ENCODE measurements at regions not wholly inside any gene's neighbourhood (a gene's known extent, or its start where the extent isn't known, plus 50 kb on each side); places are given as distances from the start of the nearest gene placed in this dataset.

- no peaks in the 10 kb centered on the region for H3K27me3 ChIP-seq
- no peak for TF ChIP-seq CTCF (IDR thresholded peaks at IDR 0.05; ENCODE audit: low read depth, low read length)
- no peaks in the 10 kb centered on the region for H3K36me3 ChIP-seq
- no peaks in the 10 kb centered on the region for H3K4me1 ChIP-seq
- H3K4me3 ChIP-seq (ENCODE audit: low read depth, low read length): no peak overlapping the region
- H3K9me3 ChIP-seq: no peaks in the 10 kb centered on the region
- no peak for DNase-seq
Observed at GRCh38 chr10:83522881-83523386, 616.4 kb upstream of the GHITM start.

- DNase-seq: no peak
- no peak overlapping the region for H3K4me3 ChIP-seq (ENCODE audit: low read depth, low read length)
- H3K9me3 ChIP-seq: no peaks in the 10 kb centered on the region
- TF ChIP-seq CTCF (IDR thresholded peaks at IDR 0.05; ENCODE audit: low read depth, low read length): no peak
- H3K27me3 ChIP-seq: no peaks in the 10 kb centered on the region
- no peaks in the 10 kb centered on the region for H3K36me3 ChIP-seq
- no peaks in the 10 kb centered on the region for H3K4me1 ChIP-seq
Observed at GRCh38 chr10:83527934-83528333, 611.4 kb upstream of the GHITM start.

- Histone ChIP-seq H3K9me3 (no peaks in the 10 kb centered on the region), H3K4me1 (peaks cover under 1% of the 10 kb centered on the region; the same call in 1 of the 2 replicates), H3K27me3 (no peaks in the 10 kb centered on the region), H3K36me3 (no peaks in the 10 kb centered on the region), H3K4me3 (ENCODE audit: low read depth, low read length) (no peak overlapping the region)
- no peak for DNase-seq
- no peak for TF ChIP-seq CTCF (IDR thresholded peaks at IDR 0.05; ENCODE audit: low read depth, low read length)
Observed at GRCh38 chr10:83533290-83533689, 606.0 kb upstream of the GHITM start.

- no peak for DNase-seq
- H3K4me3 ChIP-seq (ENCODE audit: low read depth, low read length): no peak overlapping the region
- no peak for TF ChIP-seq CTCF (IDR thresholded peaks at IDR 0.05; ENCODE audit: low read depth, low read length)
Observed at GRCh38 chr10:83536426-83536825, 602.9 kb upstream of the GHITM start.

GRCh38 chr10:83538047-83538446 is 601.3 kb upstream of the GHITM start:
- Histone ChIP-seq H3K27me3 (no peaks in the 10 kb centered on the region), H3K36me3 (no peaks in the 10 kb centered on the region), H3K4me3 (ENCODE audit: low read depth, low read length) (no peak overlapping the region), H3K4me1 (peaks cover 24% of the 10 kb centered on the region), H3K9me3 (no peaks in the 10 kb centered on the region)
- TF ChIP-seq CTCF (IDR thresholded peaks at IDR 0.05; ENCODE audit: low read depth, low read length): no peak
- DNase-seq: peak; percentile 39

More at GRCh38 chr10:83536426-83536825, 602.9 kb upstream of the GHITM start:
- H3K9me3 ChIP-seq: no peaks in the 10 kb centered on the region
- no peaks in the 10 kb centered on the region for H3K27me3 ChIP-seq
- no peaks in the 10 kb centered on the region for H3K36me3 ChIP-seq
- H3K4me1 ChIP-seq: peaks cover 24% of the 10 kb centered on the region

- no peaks in the 10 kb centered on the region for H3K9me3 ChIP-seq
- H3K27me3 ChIP-seq: no peaks in the 10 kb centered on the region
- DNase-seq: peak; percentile 91
- no peaks in the 10 kb centered on the region for H3K36me3 ChIP-seq
- TF ChIP-seq CTCF (IDR thresholded peaks at IDR 0.05; ENCODE audit: low read depth, low read length): no peak
- H3K4me1 ChIP-seq: peaks cover 28% of the 10 kb centered on the region
- H3K4me3 ChIP-seq (ENCODE audit: low read depth, low read length): peak overlapping the region; percentile 8; the same call in 1 of the 2 replicates
Observed at GRCh38 chr10:83539528-83540308, 599.6 kb upstream of the GHITM start.

All from BE2C (cell line).